ENCODE measurements at regions not wholly inside any gene's neighbourhood (a gene's known extent, or its start where the extent isn't known, plus 50 kb on each side); places are given as distances from the start of the nearest gene placed in this dataset.
A peak's percentile ranks its signal among the peaks of the same experiment; 100 is the strongest.

GRCh38 chr13:77479326-77479725 is 56.2 kb upstream of the SCEL start (continued):
- TF ChIP-seq CTCF (IDR thresholded peaks at IDR 0.05 in 2 of 3, conservative IDR thresholded peaks at IDR 0.05 in 1 of 3; ENCODE audit: borderline replicate concordance in 1 of 3, insufficient read depth in 1 of 3, low read depth in 2 of 3, low read length in 2 of 3): no peak
- TF ChIP-seq TCF7L2 (IDR thresholded peaks at IDR 0.05; ENCODE audit: borderline replicate concordance, extremely low read depth, insufficient read depth, insufficient read length): no peak

GRCh38 chr13:77477299-77477848 is 58.1 kb upstream of the SCEL start:
- no peak for ATAC-seq
- BruUV-seq (replicated peaks): no TSS peak
- intact Hi-C loops (cut with micrococcal nuclease): loop anchor here (10.0 kb wide), 2 partner anchors 453 to 1003 kb away; partner anchors contain the start of gene FBXL3
- no peak for DNase-seq (ENCODE audit: low read depth, low spot score)
- peak overlapping the region; percentile 69 for H2AFZ ChIP-seq (ENCODE audit: low read depth, low read length, poor library complexity, severe bottlenecking)
- ChIA-PET CTCF (interaction anchor here (0.9 to 3.4 kb wide), 5 partner anchors 10 to 160 kb away, joined by 3 to 15 read pairs (median 4); partner anchors contain the start of gene MYCBP2), POLR2A (interaction anchor here (0.8 kb wide), 1 partner anchor 148 kb away, joined by 3 read pairs; no protein-coding TSS in a partner anchor), RAD21 (ENCODE audit: low non-redundant PET in 1 of 2, low total read pairs in 2 of 2, uncharacterized antibody in 2 of 2, unreplicated experiment in 2 of 2) (no interaction called here)
- H3K9ac ChIP-seq (ENCODE audit: low read length): no peak overlapping the region
- H3K4me1 ChIP-seq (ENCODE audit: control insufficient read depth in 1 of 2, insufficient read depth in 2 of 2, low read length in 2 of 2): peaks cover 0 to 7% of the 10 kb centered on the region in 2 experiments; a peak in 2 of 4 replicates
- H3K4me3 ChIP-seq (replicated peaks in 1 of 2; ENCODE audit: low read depth in 1 of 2, low read length in 2 of 2): no peak overlapping the region
- H3K79me2 ChIP-seq (ENCODE audit: insufficient read depth, low read length): no peaks in the 10 kb centered on the region
- H3K36me3 ChIP-seq (ENCODE audit: control insufficient read depth in 1 of 2, insufficient read depth in 2 of 2, low read length in 2 of 2): no peaks in the 10 kb centered on the region
- no peak overlapping the region for H3K27ac ChIP-seq (ENCODE audit: low read depth, low read length)
- no peaks in the 10 kb centered on the region for H3K9me3 ChIP-seq (ENCODE audit: control insufficient read depth in 1 of 2, insufficient read depth in 1 of 2, low read depth in 1 of 2, low read length in 2 of 2)
- H4K20me1 ChIP-seq (ENCODE audit: insufficient read depth): no peaks in the 10 kb centered on the region
- peak overlapping the region; percentile 69 for H3K4me2 ChIP-seq (ENCODE audit: low read length)
- no peaks in the 10 kb centered on the region for H3K9me2 ChIP-seq (ENCODE audit: insufficient read depth)
- H3K27me3 ChIP-seq (ENCODE audit: insufficient read depth, low read length): no peaks in the 10 kb centered on the region
- TF ChIP-seq EZH2 (IDR thresholded peaks at IDR 0.05) (no peak), ZBTB33 (IDR thresholded peaks at IDR 0.05; ENCODE audit: extremely low read depth, insufficient replicate concordance, low read length) (no peak), RAD21 (IDR thresholded peaks at IDR 0.05; ENCODE audit: low read depth) (no peak), ZNF274 (IDR thresholded peaks at IDR 0.05; ENCODE audit: low read depth, low read length) (no peak), FOSL1 (IDR thresholded peaks at IDR 0.05; ENCODE audit: low read depth) (no peak), JUND (IDR thresholded peaks at IDR 0.05) (no peak), ATF3 (IDR thresholded peaks at IDR 0.05) (no peak), POLR2AphosphoS5 (IDR thresholded peaks at IDR 0.05; ENCODE audit: low read depth, low read length) (no peak), MAX (IDR thresholded peaks at IDR 0.05) (no peak), ZFX (IDR thresholded peaks at IDR 0.05) (no peak), SIN3A (IDR thresholded peaks at IDR 0.05; ENCODE audit: low read depth) (no peak), POLR2A (IDR thresholded peaks at IDR 0.05; ENCODE audit: borderline replicate concordance, extremely low read depth, insufficient read depth, insufficient read length) (no peak), ELF1 (IDR thresholded peaks at IDR 0.05; ENCODE audit: borderline replicate concordance, low read depth) (no peak), YY1 (IDR thresholded peaks at IDR 0.05; ENCODE audit: extremely low read depth, insufficient replicate concordance, low read depth, low read length) (no peak)
